Esophagus muscularis mucosa (tissue), 4 donors: ENCODE measurements at regions not wholly inside any gene's neighbourhood (a gene's known extent, or its start where the extent isn't known, plus 50 kb on each side); places are given as distances from the start of the nearest gene placed in this dataset.

ENCODE experiments used
- DNase-seq: peaks from one replicate; pipeline ENCODE4 v3.0.0-alpha.2; 2017; ENCODE audit errors: extremely low spot score
- H3K27ac ChIP-seq, 4 donors: fragments of 200-600 bp; sonication (generic); replicated peaks in 1 of 4; 1 replicate in 3 of 4; 2 replicates in 1 of 4; pipeline ENCODE4 v1.5.1; 2016 to 2019; ENCODE audit warnings: mild to moderate bottlenecking in 1 of 4
- H3K27me3 ChIP-seq, 4 donors: fragments of 200-600 bp; sonication (generic); one replicate each; pipeline versions ENCODE4 v1.5.1 to v1.6.0; 2016 to 2019
- H3K36me3 ChIP-seq, 4 donors: fragments of 200-600 bp; sonication (generic); one replicate each; pipeline ENCODE4 v1.5.1; 2016 to 2019
- H3K4me1 ChIP-seq, 4 donors: fragments of 200-600 bp; sonication (generic); one replicate each; pipeline ENCODE4 v1.5.1; 2016 to 2019
- H3K4me3 ChIP-seq, 4 donors: fragments of 200-600 bp; sonication (generic); 1 replicate in 2 of 4; 2 replicates in 2 of 4; pipeline ENCODE4 v1.5.1; 2016 to 2019; ENCODE audit warnings: mild to moderate bottlenecking in 4 of 4, moderate library complexity in 1 of 4
- H3K9me3 ChIP-seq, 4 donors: fragments of 200-600 bp; sonication (generic); 1 replicate in 3 of 4; 2 replicates in 1 of 4; pipeline ENCODE4 v1.5.1; 2016 to 2019
- EP300 ChIP-seq: sonication (generic); formaldehyde crosslinking; IDR thresholded peaks from one replicate; pipeline ENCODE4 v1.6.1; 2017; ENCODE audit warnings: antibody characterized with exemption
- POLR2A ChIP-seq: fragments of 450-650 bp; IDR thresholded peaks from one replicate; pipeline ENCODE4 v1.6.1; 2017; ENCODE audit warnings: antibody characterized with exemption, moderate library complexity, mild to moderate bottlenecking, low read depth
- POLR2AphosphoS5 ChIP-seq, 2 donors: sonication (generic); formaldehyde crosslinking; IDR thresholded peaks; one replicate each; pipeline ENCODE4 v1.6.1; 2017; ENCODE audit warnings: antibody characterized with exemption in 2 of 2
- WGBS: methylation state at CpG from one replicate; pipeline ENCODE4 v1.1.5; 2018; 5-methylcytosine and 5-hydroxymethylcytosine counted together
- intact Hi-C: fragments of 100-400 bp; cut with DNase I; formaldehyde crosslinking; loops from one replicate; pipeline ENCODE4 v1.15.1; 2023
- TF ChIP-seq, protein P1 (sequence below), 3 experiments: fragments of 200-600 bp in 2 of 3; fragments of 450-650 bp in 1 of 3; sonication (generic) in 2 of 3; IDR thresholded peaks; one replicate each; pipeline ENCODE4 v1.5.1; 2017 to 2019; ENCODE audit warnings: antibody characterized with exemption in 3 of 3, mild to moderate bottlenecking in 2 of 3, moderate library complexity in 1 of 3

DNA sequence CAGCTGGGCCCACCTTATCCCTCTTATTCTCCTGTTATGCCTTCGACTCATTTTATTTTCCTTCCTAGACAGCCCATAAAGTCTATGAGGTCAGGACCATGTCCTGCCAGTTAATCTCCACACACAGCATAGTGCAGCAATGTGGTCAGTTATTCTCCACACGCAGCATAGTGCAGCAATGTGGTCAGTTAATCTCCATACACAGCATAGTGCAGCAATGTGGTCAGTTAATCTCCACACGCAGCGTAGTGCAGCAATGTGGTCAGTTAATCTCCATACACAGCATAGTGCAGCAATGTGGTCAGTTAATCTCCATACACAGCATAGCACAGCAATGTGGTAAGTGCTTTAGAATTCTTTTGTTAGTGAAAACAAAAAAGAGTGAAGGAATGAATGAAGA, 77.8 kb downstream of the TEX36 start:
- DNase-seq = no peak
- intact Hi-C loops = no loop called here
- H3K27ac ChIP-seq = no peak overlapping the region
- WGBS = 60% methylated on average over 4 of the region's 4 CpGs
- no peak overlapping the region for H3K4me3 ChIP-seq
- peaks cover 0 to 8% (median 4%) of the 10 kb centered on the region in 4 donors for H3K9me3 ChIP-seq
- TF ChIP-seq POLR2AphosphoS5 (IDR thresholded peaks at IDR 0.05) = no peak
- no peaks in the 10 kb centered on the region for H3K27me3 ChIP-seq
- H3K36me3 ChIP-seq = no peaks in the 10 kb centered on the region
- H3K4me1 ChIP-seq = peaks cover 0 to 28% (median 21%) of the 10 kb centered on the region in 4 donors

DNA sequence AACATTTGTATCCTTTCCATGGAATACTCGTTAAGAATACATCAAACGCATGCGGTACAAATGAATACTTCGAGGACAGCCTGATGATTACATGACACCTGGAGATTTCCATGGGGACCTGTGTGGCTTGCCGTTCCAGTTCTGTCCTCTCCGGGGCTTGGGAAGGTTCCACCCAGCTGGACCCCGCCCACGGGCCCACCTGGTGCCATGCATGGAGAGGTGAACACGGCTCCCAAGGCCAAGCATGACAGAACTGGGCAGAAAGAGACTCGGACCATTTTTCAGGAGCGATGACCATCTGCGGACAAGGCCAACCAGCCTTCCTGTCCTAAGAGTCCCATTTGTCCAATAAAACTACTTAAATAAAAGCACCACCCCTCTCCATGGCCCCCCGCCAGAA, 80.1 kb downstream of the TEX36 start:
- no peaks in the 10 kb centered on the region for H3K36me3 ChIP-seq
- peaks cover 0 to 27% (median 21%) of the 10 kb centered on the region in 4 donors for H3K4me1 ChIP-seq
- DNase-seq = no peak
- intact Hi-C loops = no loop called here
- TF ChIP-seq POLR2A = no peak
- TF ChIP-seq, protein P1, sequence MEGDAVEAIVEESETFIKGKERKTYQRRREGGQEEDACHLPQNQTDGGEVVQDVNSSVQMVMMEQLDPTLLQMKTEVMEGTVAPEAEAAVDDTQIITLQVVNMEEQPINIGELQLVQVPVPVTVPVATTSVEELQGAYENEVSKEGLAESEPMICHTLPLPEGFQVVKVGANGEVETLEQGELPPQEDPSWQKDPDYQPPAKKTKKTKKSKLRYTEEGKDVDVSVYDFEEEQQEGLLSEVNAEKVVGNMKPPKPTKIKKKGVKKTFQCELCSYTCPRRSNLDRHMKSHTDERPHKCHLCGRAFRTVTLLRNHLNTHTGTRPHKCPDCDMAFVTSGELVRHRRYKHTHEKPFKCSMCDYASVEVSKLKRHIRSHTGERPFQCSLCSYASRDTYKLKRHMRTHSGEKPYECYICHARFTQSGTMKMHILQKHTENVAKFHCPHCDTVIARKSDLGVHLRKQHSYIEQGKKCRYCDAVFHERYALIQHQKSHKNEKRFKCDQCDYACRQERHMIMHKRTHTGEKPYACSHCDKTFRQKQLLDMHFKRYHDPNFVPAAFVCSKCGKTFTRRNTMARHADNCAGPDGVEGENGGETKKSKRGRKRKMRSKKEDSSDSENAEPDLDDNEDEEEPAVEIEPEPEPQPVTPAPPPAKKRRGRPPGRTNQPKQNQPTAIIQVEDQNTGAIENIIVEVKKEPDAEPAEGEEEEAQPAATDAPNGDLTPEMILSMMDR (IDR thresholded peaks at IDR 0.05) = no peak
- no peak for TF ChIP-seq EP300
- TF ChIP-seq POLR2AphosphoS5 (IDR thresholded peaks at IDR 0.05) = no peak
- no peak overlapping the region for H3K4me3 ChIP-seq
- 89% methylated on average over 13 of the region's 13 CpGs for WGBS
- peaks cover 0 to 12% (median 5%) of the 10 kb centered on the region in 4 donors for H3K9me3 ChIP-seq
- no peak overlapping the region for H3K27ac ChIP-seq
- no peaks in the 10 kb centered on the region for H3K27me3 ChIP-seq

DNA sequence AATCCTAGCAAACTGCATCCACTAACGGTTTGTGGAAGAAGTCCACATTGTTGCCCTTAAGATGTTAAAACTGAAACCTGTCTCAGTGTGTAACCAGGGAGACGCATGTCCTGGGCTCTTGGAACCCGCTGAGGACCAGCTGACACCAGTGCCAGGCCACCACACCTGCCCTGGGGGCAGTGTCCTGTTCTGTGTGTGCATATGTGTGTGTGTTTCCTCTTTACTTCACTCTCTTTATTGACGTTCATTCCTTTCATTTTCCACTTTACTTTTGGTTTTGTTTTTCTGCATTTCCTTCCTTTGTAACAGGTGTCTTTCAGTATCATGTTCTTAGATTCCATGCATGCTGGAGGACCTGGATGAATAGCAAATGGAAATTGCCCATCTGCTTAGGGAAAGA, 83.8 kb downstream of the TEX36 start:
- 79% methylated on average over 4 of the region's 4 CpGs for WGBS
- H3K27ac ChIP-seq = no peak overlapping the region
- peaks cover 0 to 31% (median 19%) of the 10 kb centered on the region in 4 donors for H3K9me3 ChIP-seq
- no peak for TF ChIP-seq POLR2AphosphoS5 (IDR thresholded peaks at IDR 0.05)
- TF ChIP-seq, protein P1 (IDR thresholded peaks at IDR 0.05) = no peak
- no peak for TF ChIP-seq EP300
- TF ChIP-seq POLR2A = no peak
- intact Hi-C loops = no loop called here
- no peaks in the 10 kb centered on the region for H3K27me3 ChIP-seq
- no peak overlapping the region for H3K4me3 ChIP-seq
- H3K4me1 ChIP-seq = no peaks in the 10 kb centered on the region
- DNase-seq = no peak
- no peaks in the 10 kb centered on the region for H3K36me3 ChIP-seq

- Histone ChIP-seq H3K4me1 (no peaks in the 10 kb centered on the region), H3K36me3 (no peaks in the 10 kb centered on the region), H3K27me3 (no peaks in the 10 kb centered on the region), H3K4me3 (no peak overlapping the region), H3K27ac (no peak overlapping the region), H3K9me3 (peaks cover 0 to 31% (median 19%) of the 10 kb centered on the region in 4 donors)
- intact Hi-C loops = no loop called here
- no peak for TF ChIP-seq POLR2AphosphoS5 (IDR thresholded peaks at IDR 0.05)
- TF ChIP-seq, protein P1 (IDR thresholded peaks at IDR 0.05) = no peak
- TF ChIP-seq POLR2A = no peak
- no peak for TF ChIP-seq EP300
- no peak for DNase-seq
These were observed 87.1 kb downstream of the TEX36 start for GRCh38 chr10:125595911-125596310.

DNA sequence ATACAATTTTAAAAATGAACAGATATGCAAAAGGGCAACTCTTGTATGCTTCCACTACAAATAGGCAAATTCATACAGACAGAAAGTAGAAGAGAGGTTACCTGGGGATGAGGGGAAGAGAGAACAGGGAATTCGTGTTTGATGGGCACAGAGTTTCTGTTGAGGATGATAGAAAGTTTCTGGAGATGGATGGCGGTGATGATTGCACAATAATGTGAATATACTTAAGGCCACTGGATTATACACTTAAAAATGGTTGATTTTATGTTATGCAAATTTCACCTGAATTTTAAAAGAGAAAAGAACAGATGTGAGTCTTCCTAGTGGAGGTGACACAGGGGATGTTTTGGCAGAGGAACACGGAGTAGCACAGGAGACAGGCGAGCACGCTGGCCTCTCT, 89.3 kb downstream of the TEX36 start:
- TF ChIP-seq POLR2A (no peak), POLR2AphosphoS5 (IDR thresholded peaks at IDR 0.05) (no peak), EP300 (no peak)
- TF ChIP-seq, protein P1 (IDR thresholded peaks at IDR 0.05) = no peak
- H3K36me3 ChIP-seq = no peaks in the 10 kb centered on the region
- peaks cover 0 to 19% (median 15%) of the 10 kb centered on the region in 4 donors for H3K9me3 ChIP-seq
- H3K4me3 ChIP-seq = no peak overlapping the region
- intact Hi-C loops = no loop called here
- no peaks in the 10 kb centered on the region for H3K4me1 ChIP-seq
- DNase-seq = no peak
- no peak overlapping the region for H3K27ac ChIP-seq
- WGBS = 77% methylated on average over 5 of the region's 5 CpGs
- no peaks in the 10 kb centered on the region for H3K27me3 ChIP-seq
